Neutrophil (primary cell): ENCODE measurements at regions not wholly inside any gene's neighbourhood (a gene's known extent, or its start where the extent isn't known, plus 50 kb on each side); places are given as distances from the start of the nearest gene placed in this dataset.

Source experiments
- H3K27ac ChIP-seq: fragments of 200-600 bp; sonication (generic); 2 replicates; pipeline ENCODE4 v1.5.1; 2016; ENCODE audit warnings: mild to moderate bottlenecking, moderate library complexity
- H3K27me3 ChIP-seq: fragments of 200-600 bp; sonication (generic); 2 replicates; pipeline ENCODE4 v1.6.0; 2016; ENCODE audit warnings: mild to moderate bottlenecking
- H3K36me3 ChIP-seq: fragments of 200-600 bp; sonication (generic); 2 replicates; pipeline ENCODE4 v1.5.1; 2017
- H3K4me1 ChIP-seq, 2 experiments: fragments of 200-600 bp in 1 of 2; sonication (generic) in 1 of 2; 1 replicate in 1 of 2; 2 replicates in 1 of 2; pipeline versions ENCODE4 v1.5.1 to v1.6.1; 2013 to 2016; ENCODE audit warnings: low read depth in 1 of 2, low read length in 1 of 2, mild to moderate bottlenecking in 1 of 2, moderate library complexity in 1 of 2; ENCODE audit not compliant: control insufficient read depth in 1 of 2, insufficient read depth in 1 of 2
- H3K4me3 ChIP-seq, 2 experiments: fragments of 200-600 bp in 1 of 2; sonication (generic) in 1 of 2; 1 replicate in 1 of 2; 2 replicates in 1 of 2; pipeline ENCODE4 v1.5.1; 2013 to 2016; ENCODE audit warnings: low read depth in 1 of 2, low read length in 1 of 2, mild to moderate bottlenecking in 1 of 2, moderate library complexity in 1 of 2
- H3K9me3 ChIP-seq: fragments of 200-600 bp; sonication (generic); 2 replicates; pipeline ENCODE4 v1.5.1; 2016
- TF ChIP-seq, protein P1 (sequence below): fragments of 200-600 bp; sonication (generic); IDR thresholded peaks from 2 replicates; pipeline ENCODE4 v1.5.1; 2016; ENCODE audit warnings: antibody characterized with exemption

DNA sequence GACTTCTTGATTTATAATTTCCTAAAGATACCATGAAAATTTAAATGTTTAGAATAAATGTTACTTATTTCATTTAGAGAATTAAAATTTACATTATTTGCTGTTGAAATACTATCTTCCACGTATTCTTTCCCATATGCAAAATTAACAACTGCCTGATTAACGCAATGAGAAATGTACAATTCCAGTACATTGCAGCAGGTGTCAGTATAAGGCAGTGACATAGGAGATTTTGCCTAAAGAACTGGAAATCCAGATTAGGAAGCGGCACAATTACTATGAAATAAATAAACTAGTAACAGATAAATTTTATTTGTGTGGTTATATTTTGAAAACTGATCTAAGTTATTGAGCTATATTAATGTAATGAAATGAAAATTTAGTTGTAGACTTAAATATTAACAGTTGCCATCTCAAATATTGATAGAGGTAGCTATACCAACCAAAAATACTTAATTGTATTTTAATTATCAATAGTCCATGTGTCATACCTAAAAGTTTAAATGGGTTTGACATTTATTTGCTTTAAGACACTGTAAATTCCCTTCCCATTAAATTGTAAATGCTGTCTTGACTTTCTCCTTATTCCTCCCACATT is 300.2 kb downstream of the UTRN start:
- H3K27ac ChIP-seq = no peak overlapping the region
- no peaks in the 10 kb centered on the region for H3K27me3 ChIP-seq
- no peak overlapping the region for H3K4me3 ChIP-seq
- no peaks in the 10 kb centered on the region for H3K9me3 ChIP-seq
- H3K4me1 ChIP-seq = peaks cover 10 to 17% of the 10 kb centered on the region in 2 experiments
- TF ChIP-seq, protein P1, sequence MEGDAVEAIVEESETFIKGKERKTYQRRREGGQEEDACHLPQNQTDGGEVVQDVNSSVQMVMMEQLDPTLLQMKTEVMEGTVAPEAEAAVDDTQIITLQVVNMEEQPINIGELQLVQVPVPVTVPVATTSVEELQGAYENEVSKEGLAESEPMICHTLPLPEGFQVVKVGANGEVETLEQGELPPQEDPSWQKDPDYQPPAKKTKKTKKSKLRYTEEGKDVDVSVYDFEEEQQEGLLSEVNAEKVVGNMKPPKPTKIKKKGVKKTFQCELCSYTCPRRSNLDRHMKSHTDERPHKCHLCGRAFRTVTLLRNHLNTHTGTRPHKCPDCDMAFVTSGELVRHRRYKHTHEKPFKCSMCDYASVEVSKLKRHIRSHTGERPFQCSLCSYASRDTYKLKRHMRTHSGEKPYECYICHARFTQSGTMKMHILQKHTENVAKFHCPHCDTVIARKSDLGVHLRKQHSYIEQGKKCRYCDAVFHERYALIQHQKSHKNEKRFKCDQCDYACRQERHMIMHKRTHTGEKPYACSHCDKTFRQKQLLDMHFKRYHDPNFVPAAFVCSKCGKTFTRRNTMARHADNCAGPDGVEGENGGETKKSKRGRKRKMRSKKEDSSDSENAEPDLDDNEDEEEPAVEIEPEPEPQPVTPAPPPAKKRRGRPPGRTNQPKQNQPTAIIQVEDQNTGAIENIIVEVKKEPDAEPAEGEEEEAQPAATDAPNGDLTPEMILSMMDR = no peak
- peaks cover 13% of the 10 kb centered on the region for H3K36me3 ChIP-seq

DNA sequence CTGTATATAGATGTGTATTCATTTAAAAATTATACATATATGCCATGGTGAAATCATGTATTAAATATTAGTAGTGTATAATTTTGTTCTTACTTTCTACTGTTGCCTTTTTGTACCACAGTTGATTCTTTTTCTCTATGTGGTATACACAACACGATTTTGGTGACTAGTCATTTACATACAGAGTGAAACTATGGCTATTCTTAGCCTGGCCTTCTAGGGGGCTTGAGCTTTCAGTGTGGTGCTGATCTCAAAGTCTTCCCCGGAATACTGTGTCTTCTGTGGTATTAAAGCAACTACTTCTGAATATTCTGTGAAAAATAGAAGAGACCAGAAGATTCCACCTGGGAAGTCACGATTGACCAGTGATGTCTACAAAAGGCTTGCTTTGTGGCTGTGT is 301.9 kb downstream of the UTRN start:
- H3K4me3 ChIP-seq = no peak overlapping the region
- H3K4me1 ChIP-seq = peaks cover 10 to 17% of the 10 kb centered on the region in 2 experiments
- peaks cover 8% of the 10 kb centered on the region for H3K36me3 ChIP-seq
- H3K27me3 ChIP-seq = no peaks in the 10 kb centered on the region
- TF ChIP-seq, protein P1 = no peak
- H3K27ac ChIP-seq = no peak overlapping the region
- no peaks in the 10 kb centered on the region for H3K9me3 ChIP-seq

DNA sequence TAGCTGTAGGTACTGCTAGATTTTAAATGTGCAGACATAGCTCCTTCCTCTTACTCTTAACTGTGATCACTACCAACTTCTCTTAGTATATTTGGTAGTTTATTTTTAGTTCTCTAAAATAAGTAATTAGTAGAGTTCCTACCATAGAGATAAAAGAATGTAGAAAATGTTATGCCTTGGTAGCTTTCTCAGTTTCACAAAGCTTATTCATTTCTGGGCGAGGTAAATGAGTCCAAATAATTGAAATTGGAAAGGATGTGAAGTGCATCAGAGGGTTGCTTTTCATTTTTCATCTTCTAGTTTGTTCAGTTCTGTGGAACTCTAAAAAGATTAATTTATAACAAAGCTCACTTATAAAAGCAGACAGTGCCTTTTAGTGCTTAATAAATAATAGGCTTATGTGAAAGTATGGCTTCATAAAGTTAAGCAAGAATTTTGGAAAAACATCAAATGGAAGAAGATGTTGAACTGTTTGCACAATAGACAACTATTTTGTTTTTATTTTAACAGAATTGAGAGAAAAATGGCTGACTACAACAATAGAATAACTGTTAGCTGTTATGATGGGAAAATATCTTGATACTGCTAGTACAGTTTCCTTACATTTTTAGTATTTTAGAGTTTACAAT is 303.7 kb downstream of the UTRN start:
- Histone ChIP-seq H3K9me3 (no peaks in the 10 kb centered on the region), H3K4me3 (no peak overlapping the region), H3K4me1 (peaks cover 0 to 4% of the 10 kb centered on the region in 2 experiments), H3K27me3 (no peaks in the 10 kb centered on the region), H3K36me3 (peaks cover 8% of the 10 kb centered on the region), H3K27ac (no peak overlapping the region)
- TF ChIP-seq, protein P1 = no peak

DNA sequence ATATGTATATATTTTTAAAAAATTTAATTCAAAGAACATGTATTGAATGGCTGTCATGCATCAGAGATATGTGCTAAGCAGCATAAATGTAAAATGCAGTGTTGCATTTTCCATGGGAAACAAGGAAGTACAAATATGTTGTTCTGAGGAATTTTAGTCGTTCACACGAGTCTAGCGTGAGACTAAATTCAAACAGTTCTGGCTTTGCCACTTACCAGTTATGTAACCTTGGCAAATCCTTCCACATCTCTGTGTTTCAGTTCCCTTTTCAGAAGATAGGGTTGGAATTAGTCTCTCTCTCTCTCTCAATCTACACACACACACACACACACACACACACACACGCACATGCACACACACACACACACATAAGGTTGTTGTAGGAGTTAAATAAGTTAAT is 305.4 kb downstream of the UTRN start:
- peaks cover 0 to 8% of the 10 kb centered on the region in 2 experiments for H3K4me1 ChIP-seq
- H3K27ac ChIP-seq = no peak overlapping the region
- peaks cover 8% of the 10 kb centered on the region for H3K36me3 ChIP-seq
- H3K27me3 ChIP-seq = no peaks in the 10 kb centered on the region
- TF ChIP-seq, protein P1 = no peak
- no peaks in the 10 kb centered on the region for H3K9me3 ChIP-seq
- no peak overlapping the region for H3K4me3 ChIP-seq

DNA sequence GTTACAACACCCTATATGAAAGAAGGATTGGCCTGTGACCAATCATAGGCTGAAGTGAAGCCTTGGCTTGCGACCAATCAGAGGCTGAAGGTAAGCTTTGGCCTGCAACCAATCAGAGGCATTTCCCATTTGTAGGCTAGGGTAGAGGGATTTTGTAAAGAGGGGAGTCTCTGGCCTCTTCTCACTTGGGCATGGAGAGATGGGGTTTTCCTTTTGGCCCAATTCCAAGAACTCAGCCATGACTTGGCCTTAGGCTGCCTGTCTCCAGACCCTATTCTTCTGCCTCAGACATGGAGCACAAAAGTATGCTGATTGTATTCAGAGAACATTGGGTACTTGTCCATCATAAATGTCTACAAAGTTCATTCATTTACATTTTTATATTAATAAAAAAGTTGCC is 308.3 kb downstream of the UTRN start:
- H3K9me3 ChIP-seq = no peaks in the 10 kb centered on the region
- peaks cover 0 to 14% of the 10 kb centered on the region in 2 experiments for H3K4me1 ChIP-seq
- H3K27me3 ChIP-seq = no peaks in the 10 kb centered on the region
- TF ChIP-seq, protein P1 = no peak
- no peak overlapping the region for H3K4me3 ChIP-seq
- no peaks in the 10 kb centered on the region for H3K36me3 ChIP-seq
- H3K27ac ChIP-seq = no peak overlapping the region
